ENCODE measurements at regions not wholly inside any gene's neighbourhood (a gene's known extent, or its start where the extent isn't known, plus 50 kb on each side); places are given as distances from the start of the nearest gene placed in this dataset.

- Mint-ChIP-seq H3K4me1 (ENCODE audit: low read depth) (no peaks in the 10 kb centered on the region), H3K27ac (no peak overlapping the region), H3K27me3 (ENCODE audit: low read depth) (peaks cover 2% of the 10 kb centered on the region), H3K36me3 (ENCODE audit: low read depth) (no peaks in the 10 kb centered on the region), H3K9me3 (peaks cover 9% of the 10 kb centered on the region), H3K4me3 (ENCODE audit: low read depth) (no peak overlapping the region)
- intact Hi-C loops (cut with micrococcal nuclease), result no loop called here
- no peak for DNase-seq (ENCODE audit: low spot score)
Observed at GRCh38 chr12:110998971-110999370, 78.6 kb upstream of the MYL2 start.

GRCh38 chr12:110998165-110998564, 77.8 kb upstream of the MYL2 start:
- H3K36me3 Mint-ChIP-seq (ENCODE audit: low read depth), result no peaks in the 10 kb centered on the region

GRCh38 chr12:110996415-110996814, 76.0 kb upstream of the MYL2 start:
- H3K4me3 Mint-ChIP-seq (ENCODE audit: low read depth), result no peak overlapping the region
- H3K9me3 Mint-ChIP-seq, result peaks cover 9% of the 10 kb centered on the region
- intact Hi-C loops (cut with micrococcal nuclease), result no loop called here
- H3K27me3 Mint-ChIP-seq (ENCODE audit: low read depth), result no peaks in the 10 kb centered on the region
- no peak for DNase-seq (ENCODE audit: low spot score)
- no peak overlapping the region for H3K27ac Mint-ChIP-seq
- H3K4me1 Mint-ChIP-seq (ENCODE audit: low read depth), result no peaks in the 10 kb centered on the region
- H3K36me3 Mint-ChIP-seq (ENCODE audit: low read depth), result no peaks in the 10 kb centered on the region

More at GRCh38 chr12:110998165-110998564, 77.8 kb upstream of the MYL2 start:
- intact Hi-C loops (cut with micrococcal nuclease), result no loop called here
- Mint-ChIP-seq H3K27ac (no peak overlapping the region), H3K4me1 (ENCODE audit: low read depth) (no peaks in the 10 kb centered on the region), H3K27me3 (ENCODE audit: low read depth) (peaks cover 2% of the 10 kb centered on the region), H3K9me3 (peaks cover 9% of the 10 kb centered on the region), H3K4me3 (ENCODE audit: low read depth) (no peak overlapping the region)
- DNase-seq (ENCODE audit: low spot score), result no peak

GRCh38 chr12:110995615-110996014, 75.2 kb upstream of the MYL2 start:
- no peaks in the 10 kb centered on the region for H3K36me3 Mint-ChIP-seq (ENCODE audit: low read depth)
- H3K27me3 Mint-ChIP-seq (ENCODE audit: low read depth), result no peaks in the 10 kb centered on the region
- intact Hi-C loops (cut with micrococcal nuclease), result no loop called here
- H3K27ac Mint-ChIP-seq, result no peak overlapping the region
- H3K4me3 Mint-ChIP-seq (ENCODE audit: low read depth), result no peak overlapping the region
- H3K9me3 Mint-ChIP-seq, result peaks cover 9% of the 10 kb centered on the region
- no peak for DNase-seq (ENCODE audit: low spot score)
- H3K4me1 Mint-ChIP-seq (ENCODE audit: low read depth), result no peaks in the 10 kb centered on the region

GRCh38 chr12:110995016-110995415, 74.6 kb upstream of the MYL2 start:
- intact Hi-C loops (cut with micrococcal nuclease), result no loop called here
- no peaks in the 10 kb centered on the region for H3K27me3 Mint-ChIP-seq (ENCODE audit: low read depth)
- peaks cover 9% of the 10 kb centered on the region for H3K9me3 Mint-ChIP-seq
- H3K27ac Mint-ChIP-seq, result no peak overlapping the region
- H3K4me3 Mint-ChIP-seq (ENCODE audit: low read depth), result no peak overlapping the region
- DNase-seq (ENCODE audit: low spot score), result no peak
- H3K36me3 Mint-ChIP-seq (ENCODE audit: low read depth), result no peaks in the 10 kb centered on the region
- no peaks in the 10 kb centered on the region for H3K4me1 Mint-ChIP-seq (ENCODE audit: low read depth)

- Mint-ChIP-seq H3K36me3 (ENCODE audit: low read depth) (no peaks in the 10 kb centered on the region), H3K27me3 (ENCODE audit: low read depth) (no peaks in the 10 kb centered on the region), H3K27ac (no peak overlapping the region), H3K9me3 (peaks cover 9% of the 10 kb centered on the region), H3K4me3 (ENCODE audit: low read depth) (no peak overlapping the region), H3K4me1 (ENCODE audit: low read depth) (no peaks in the 10 kb centered on the region)
- DNase-seq (ENCODE audit: low spot score), result no peak
- intact Hi-C loops (cut with micrococcal nuclease), result no loop called here
Observed at GRCh38 chr12:110993434-110993833, 73.1 kb upstream of the MYL2 start.

- intact Hi-C loops (cut with micrococcal nuclease), result no loop called here
- Mint-ChIP-seq H3K4me1 (ENCODE audit: low read depth) (no peaks in the 10 kb centered on the region), H3K9me3 (peaks cover 5% of the 10 kb centered on the region), H3K4me3 (ENCODE audit: low read depth) (no peak overlapping the region), H3K36me3 (ENCODE audit: low read depth) (no peaks in the 10 kb centered on the region), H3K27ac (no peak overlapping the region), H3K27me3 (ENCODE audit: low read depth) (no peaks in the 10 kb centered on the region)
- no peak for DNase-seq (ENCODE audit: low spot score)
Observed at GRCh38 chr12:110992909-110993308, 72.5 kb upstream of the MYL2 start.

- intact Hi-C loops (cut with micrococcal nuclease), result no loop called here
- Mint-ChIP-seq H3K9me3 (no peaks in the 10 kb centered on the region), H3K4me1 (ENCODE audit: low read depth) (no peaks in the 10 kb centered on the region), H3K4me3 (ENCODE audit: low read depth) (no peak overlapping the region), H3K36me3 (ENCODE audit: low read depth) (no peaks in the 10 kb centered on the region), H3K27ac (no peak overlapping the region), H3K27me3 (ENCODE audit: low read depth) (peaks cover 4% of the 10 kb centered on the region)
- DNase-seq (ENCODE audit: low spot score), result no peak
Observed at GRCh38 chr12:110983811-110984210, 63.4 kb upstream of the MYL2 start.

- no peak for DNase-seq (ENCODE audit: low spot score)
- H3K36me3 Mint-ChIP-seq (ENCODE audit: low read depth), result no peaks in the 10 kb centered on the region
- intact Hi-C loops (cut with micrococcal nuclease), result no loop called here
- peaks cover 14% of the 10 kb centered on the region for H3K9me3 Mint-ChIP-seq
- H3K27ac Mint-ChIP-seq, result no peak overlapping the region
- no peak overlapping the region for H3K4me3 Mint-ChIP-seq (ENCODE audit: low read depth)
- H3K4me1 Mint-ChIP-seq (ENCODE audit: low read depth), result no peaks in the 10 kb centered on the region
- no peaks in the 10 kb centered on the region for H3K27me3 Mint-ChIP-seq (ENCODE audit: low read depth)
Observed at GRCh38 chr12:110972866-110973265, 52.5 kb upstream of the MYL2 start.

- no peaks in the 10 kb centered on the region for H3K36me3 Mint-ChIP-seq (ENCODE audit: low read depth)
- peaks cover 4% of the 10 kb centered on the region for H3K27me3 Mint-ChIP-seq (ENCODE audit: low read depth)
- H3K4me1 Mint-ChIP-seq (ENCODE audit: low read depth), result no peaks in the 10 kb centered on the region
- peaks cover 14% of the 10 kb centered on the region for H3K9me3 Mint-ChIP-seq
- no peak overlapping the region for H3K4me3 Mint-ChIP-seq (ENCODE audit: low read depth)
- DNase-seq (ENCODE audit: low spot score), result no peak
- intact Hi-C loops (cut with micrococcal nuclease), result no loop called here
- H3K27ac Mint-ChIP-seq, result no peak overlapping the region
Observed at GRCh38 chr12:110971936-110972335, 51.6 kb upstream of the MYL2 start.

- intact Hi-C loops (cut with micrococcal nuclease), result no loop called here
- no peaks in the 10 kb centered on the region for H3K4me1 Mint-ChIP-seq (ENCODE audit: low read depth)
- H3K4me3 Mint-ChIP-seq (ENCODE audit: low read depth), result no peak overlapping the region
- H3K27ac Mint-ChIP-seq, result no peak overlapping the region
- H3K36me3 Mint-ChIP-seq (ENCODE audit: low read depth), result no peaks in the 10 kb centered on the region
- H3K9me3 Mint-ChIP-seq, result peaks cover 14% of the 10 kb centered on the region
- DNase-seq (ENCODE audit: low spot score), result no peak
- peaks cover 4% of the 10 kb centered on the region for H3K27me3 Mint-ChIP-seq (ENCODE audit: low read depth)
Observed at GRCh38 chr12:110971189-110971920, 51.0 kb upstream of the MYL2 start.
